Muscle of leg (tissue), 3 donors: ENCODE measurements at regions not wholly inside any gene's neighbourhood (a gene's known extent, or its start where the extent isn't known, plus 50 kb on each side); places are given as distances from the start of the nearest gene placed in this dataset.
A peak's percentile ranks its signal among the peaks of the same experiment; 100 is the strongest.

Experiments used
- DNase-seq: peaks from one replicate; pipeline ENCODE4 v3.0.0; 2013
- H3K27ac ChIP-seq: one replicate; pipeline ENCODE4 v1.5.1; 2013; ENCODE audit warnings: mild to moderate bottlenecking, low read length, control low read depth
- H3K27me3 ChIP-seq: one replicate; pipeline ENCODE4 v1.6.1; 2013; ENCODE audit warnings: low read length; ENCODE audit not compliant: control insufficient read depth, insufficient read depth
- H3K36me3 ChIP-seq: one replicate; pipeline ENCODE4 v1.6.1; 2013; ENCODE audit warnings: low read length; ENCODE audit not compliant: control insufficient read depth, insufficient read depth
- H3K4me1 ChIP-seq: one replicate; pipeline ENCODE4 v1.6.1; 2013; ENCODE audit warnings: low read length; ENCODE audit not compliant: control insufficient read depth, insufficient read depth
- H3K4me3 ChIP-seq: one replicate; pipeline ENCODE4 v1.5.1; 2013; ENCODE audit warnings: low read length, control low read depth
- H3K9me3 ChIP-seq: replicated peaks from 2 replicates; pipeline ENCODE4 v1.6.1; 2013; ENCODE audit warnings: low read depth, low read length; ENCODE audit not compliant: control insufficient read depth
- WGBS: methylation state at CpG from one replicate; pipeline ENCODE4 v1.1.5; 2013; ENCODE audit warnings: missing lambda C conversion rate; ENCODE audit not compliant: insufficient coverage; 5-methylcytosine and 5-hydroxymethylcytosine counted together

GRCh38 chr5:21623831-21624230 is 1229.3 kb downstream of the CDH12 start:
- Histone ChIP-seq H3K9me3 (no peaks in the 10 kb centered on the region), H3K4me3 (no peak overlapping the region), H3K27me3 (no peaks in the 10 kb centered on the region), H3K27ac (no peak overlapping the region), H3K36me3 (no peaks in the 10 kb centered on the region), H3K4me1 (no peaks in the 10 kb centered on the region)
- DNase-seq: no peak
- WGBS: no CpG with 5 or more reads among the region's 2 CpGs

- Histone ChIP-seq H3K27me3 (no peaks in the 10 kb centered on the region), H3K4me1 (no peaks in the 10 kb centered on the region), H3K36me3 (no peaks in the 10 kb centered on the region), H3K9me3 (peaks cover 2% of the 10 kb centered on the region), H3K4me3 (no peak overlapping the region), H3K27ac (no peak overlapping the region)
- WGBS: 95% methylated on average over 16 of the region's 16 CpGs
- DNase-seq: no peak
Measured at GRCh38 chr5:21615195-21615765, 1237.9 kb downstream of the CDH12 start.

GRCh38 chr5:21613971-21614488 is 1239.1 kb downstream of the CDH12 start:
- peaks cover 2% of the 10 kb centered on the region for H3K9me3 ChIP-seq
- 21% methylated on average over 2 of the region's 5 CpGs for WGBS
- no peak for DNase-seq
- no peaks in the 10 kb centered on the region for H3K27me3 ChIP-seq
- H3K36me3 ChIP-seq: no peaks in the 10 kb centered on the region
- no peak overlapping the region for H3K4me3 ChIP-seq
- no peak overlapping the region for H3K27ac ChIP-seq
- H3K4me1 ChIP-seq: no peaks in the 10 kb centered on the region

- WGBS: no CpG with 5 or more reads among the region's 2 CpGs
Measured at GRCh38 chr5:21603796-21604195, 1249.3 kb downstream of the CDH12 start.

GRCh38 chr5:21594566-21594965 is 1258.6 kb downstream of the CDH12 start:
- Histone ChIP-seq H3K4me1 (no peaks in the 10 kb centered on the region), H3K4me3 (no peak overlapping the region), H3K27me3 (no peaks in the 10 kb centered on the region), H3K9me3 (no peaks in the 10 kb centered on the region), H3K36me3 (no peaks in the 10 kb centered on the region), H3K27ac (no peak overlapping the region)
- WGBS: 94% methylated on average over 2 of the region's 2 CpGs
- no peak for DNase-seq

More at GRCh38 chr5:21603796-21604195, 1249.3 kb downstream of the CDH12 start:
- Histone ChIP-seq H3K4me1 (no peaks in the 10 kb centered on the region), H3K4me3 (no peak overlapping the region), H3K27me3 (no peaks in the 10 kb centered on the region), H3K27ac (no peak overlapping the region), H3K9me3 (no peaks in the 10 kb centered on the region), H3K36me3 (no peaks in the 10 kb centered on the region)
- peak; percentile 9 for DNase-seq

GRCh38 chr5:21593261-21593660 is 1259.9 kb downstream of the CDH12 start:
- H3K4me3 ChIP-seq: no peak overlapping the region
- no peaks in the 10 kb centered on the region for H3K4me1 ChIP-seq
- H3K27ac ChIP-seq: no peak overlapping the region
- no peak for DNase-seq
- H3K36me3 ChIP-seq: no peaks in the 10 kb centered on the region
- no peaks in the 10 kb centered on the region for H3K9me3 ChIP-seq
- H3K27me3 ChIP-seq: no peaks in the 10 kb centered on the region

- no peak for DNase-seq
- no peak overlapping the region for H3K27ac ChIP-seq
- H3K36me3 ChIP-seq: peaks cover 5% of the 10 kb centered on the region
- no peak overlapping the region for H3K4me3 ChIP-seq
- H3K4me1 ChIP-seq: no peaks in the 10 kb centered on the region
- no peaks in the 10 kb centered on the region for H3K9me3 ChIP-seq
- no peaks in the 10 kb centered on the region for H3K27me3 ChIP-seq
- no CpG with 5 or more reads among the region's 3 CpGs for WGBS
Measured at GRCh38 chr5:21581508-21581907, 1271.6 kb downstream of the CDH12 start.

GRCh38 chr5:21574961-21575360 is 1278.2 kb downstream of the CDH12 start:
- H3K9me3 ChIP-seq: no peaks in the 10 kb centered on the region
- H3K4me3 ChIP-seq: no peak overlapping the region
- H3K27ac ChIP-seq: no peak overlapping the region
- H3K36me3 ChIP-seq: no peaks in the 10 kb centered on the region
- peak; percentile 35 for DNase-seq
- WGBS: no CpG with 5 or more reads among the region's 4 CpGs
- H3K27me3 ChIP-seq: no peaks in the 10 kb centered on the region
- H3K4me1 ChIP-seq: no peaks in the 10 kb centered on the region

- no peaks in the 10 kb centered on the region for H3K9me3 ChIP-seq
- no peaks in the 10 kb centered on the region for H3K36me3 ChIP-seq
- no peaks in the 10 kb centered on the region for H3K27me3 ChIP-seq
- no peaks in the 10 kb centered on the region for H3K4me1 ChIP-seq
- no CpG with 5 or more reads among the region's 4 CpGs for WGBS
- H3K27ac ChIP-seq: no peak overlapping the region
- no peak overlapping the region for H3K4me3 ChIP-seq
- peak; percentile 15 for DNase-seq
Measured at GRCh38 chr5:21574438-21574837, 1278.7 kb downstream of the CDH12 start.

GRCh38 chr5:21573416-21574314 is 1279.5 kb downstream of the CDH12 start:
- DNase-seq: peak; percentile 65
- H3K4me3 ChIP-seq: no peak overlapping the region
- WGBS: no CpG with 5 or more reads among the region's 1 CpG
- H3K27ac ChIP-seq: no peak overlapping the region
- H3K4me1 ChIP-seq: no peaks in the 10 kb centered on the region
- no peaks in the 10 kb centered on the region for H3K36me3 ChIP-seq
- H3K9me3 ChIP-seq: no peaks in the 10 kb centered on the region
- H3K27me3 ChIP-seq: no peaks in the 10 kb centered on the region
